ENCODE measurements at regions not wholly inside any gene's neighbourhood (a gene's known extent, or its start where the extent isn't known, plus 50 kb on each side); places are given as distances from the start of the nearest gene placed in this dataset.

GRCh38 chr1:83065952-83066727 lies 932.8 kb downstream of the TTLL7 start:
- TF ChIP-seq POLR2A (IDR thresholded peaks at IDR 0.05) (no peak), CTCF (IDR thresholded peaks at IDR 0.05) (no peak)
